ENCODE measurements at regions not wholly inside any gene's neighbourhood (a gene's known extent, or its start where the extent isn't known, plus 50 kb on each side); places are given as distances from the start of the nearest gene placed in this dataset.

- H3K36me3 ChIP-seq (ENCODE audit: control insufficient read depth in 2 of 2, insufficient read depth in 2 of 2, low read length in 1 of 2): no peaks in the 10 kb centered on the region
- no peak for ATAC-seq
- no peak overlapping the region for H3K4me2 ChIP-seq (ENCODE audit: control insufficient read depth, insufficient read depth)
- CTCF ChIA-PET: no interaction called here
- no peak overlapping the region for H2AFZ ChIP-seq (ENCODE audit: control insufficient read depth, low read depth, low read length)
- no peaks in the 10 kb centered on the region for H4K20me1 ChIP-seq (ENCODE audit: control insufficient read depth, insufficient read depth)
- RAD21 ChIA-PET (ENCODE audit: unreplicated experiment): no interaction called here
- no peak overlapping the region for H3K27ac ChIP-seq (ENCODE audit: control insufficient read depth, insufficient read depth)
- H3K27me3 ChIP-seq (replicated peaks in 1 of 2; ENCODE audit: control insufficient read depth in 2 of 2, insufficient read depth in 2 of 2, low read length in 1 of 2): no peaks in the 10 kb centered on the region; a peak in 1 of 4 replicates
- H3K4me3 ChIP-seq: no peak overlapping the region
- no peak for FAIRE-seq
- 32% methylated on average over 4 of the region's 4 CpGs for WGBS (ENCODE audit: insufficient coverage, insufficient replicate concordance, low lambda C conversion rate, missing lambda C conversion rate)
- intact Hi-C loops (cut with micrococcal nuclease; ENCODE audit: unreplicated experiment) (no loop called here), in situ Hi-C loops (cut with MboI) (no loop called here)
- POLR2A ChIA-PET: no interaction called here
- no peak overlapping the region for H3K9ac ChIP-seq (ENCODE audit: control insufficient read depth, insufficient read depth, low read length)
- no peak for TF ChIP-seq RUNX3 (IDR thresholded peaks at IDR 0.05; ENCODE audit: low read length)
- no peak for TF ChIP-seq NKRF (conservative IDR thresholded peaks at IDR 0.05)
- no peak for TF ChIP-seq ZBTB4 (CRISPR knock-in tag; IDR thresholded peaks at IDR 0.05)
- TF ChIP-seq IRF5 (IDR thresholded peaks at IDR 0.05; ENCODE audit: borderline replicate concordance): no peak
- no peak for TF ChIP-seq ZNF274 (IDR thresholded peaks at IDR 0.05; ENCODE audit: insufficient read depth, insufficient read length)
- no peak for TF ChIP-seq ZNF207 (IDR thresholded peaks at IDR 0.05; ENCODE audit: borderline replicate concordance)
- no peak for TF ChIP-seq TBL1XR1 (IDR thresholded peaks at IDR 0.05; ENCODE audit: low read depth, low read length)
- H3K79me2 ChIP-seq (ENCODE audit: control insufficient read depth, insufficient read depth, low read length): no peaks in the 10 kb centered on the region
- no peaks in the 10 kb centered on the region for H3K9me3 ChIP-seq (replicated peaks; ENCODE audit: control insufficient read depth, insufficient read depth, low read length)
- BruUV-seq (replicated peaks): no TSS peak
- DNase-seq (ENCODE audit: low read depth, low spot score): no peak
- SMC1A ChIA-PET (ENCODE audit: uncharacterized antibody, unreplicated experiment): no interaction called here
- no peaks in the 10 kb centered on the region for H3K4me1 ChIP-seq (ENCODE audit: control insufficient read depth, insufficient read depth, low read length)
Observed at GRCh38 chr16:73617738-73618137, 569.8 kb upstream of the ZFHX3 start.
